Mesodermal cell (in vitro differentiated cells): ENCODE measurements at regions not wholly inside any gene's neighbourhood (a gene's known extent, or its start where the extent isn't known, plus 50 kb on each side); places are given as distances from the start of the nearest gene placed in this dataset.

Experiments
- H3K27ac ChIP-seq: 2 replicates; pipeline ENCODE4 v1.7.0; 2013; ENCODE audit warnings: mild to moderate bottlenecking, low read depth, low read length, moderate library complexity; ENCODE audit not compliant: severe bottlenecking
- H3K36me3 ChIP-seq: 2 replicates; pipeline ENCODE4 v1.7.1; 2013; ENCODE audit warnings: mild to moderate bottlenecking, low read length, moderate library complexity; ENCODE audit not compliant: control insufficient read depth, insufficient read depth
- H3K4me1 ChIP-seq: one replicate; pipeline ENCODE4 v1.7.1; 2013; ENCODE audit warnings: mild to moderate bottlenecking, low read length; ENCODE audit not compliant: insufficient read depth, control insufficient read depth, poor library complexity, severe bottlenecking
- H3K4me3 ChIP-seq: 2 replicates; pipeline ENCODE4 v1.7.0; 2013; ENCODE audit warnings: low read length, control low read depth, mild to moderate bottlenecking; ENCODE audit not compliant: insufficient read depth, poor library complexity, severe bottlenecking; ENCODE audit errors: extremely low read depth
- H3K9me3 ChIP-seq: 2 replicates; pipeline ENCODE4 v1.7.1; 2013; ENCODE audit warnings: mild to moderate bottlenecking, low read length, moderate library complexity; ENCODE audit not compliant: control insufficient read depth
- WGBS, 2 experiments: methylation state at CpG; one replicate each; pipeline ENCODE4 v1.1.5; 2013; ENCODE audit warnings: missing lambda C conversion rate in 2 of 2; ENCODE audit not compliant: insufficient coverage in 2 of 2; 5-methylcytosine and 5-hydroxymethylcytosine counted together

GRCh38 chr16:26530584-26531289 is 536.0 kb upstream of the C16orf82 start:
- Histone ChIP-seq H3K4me3 (no peak overlapping the region), H3K9me3 (no peaks in the 10 kb centered on the region), H3K27ac (no peak overlapping the region), H3K36me3 (no peaks in the 10 kb centered on the region), H3K4me1 (no peaks in the 10 kb centered on the region)
- 61% methylated on average over 2 to 4 of the region's 6 CpGs for WGBS, 2 experiments

- Histone ChIP-seq H3K27ac (no peak overlapping the region), H3K36me3 (no peaks in the 10 kb centered on the region), H3K4me3 (no peak overlapping the region), H3K9me3 (no peaks in the 10 kb centered on the region), H3K4me1 (no peaks in the 10 kb centered on the region)
- 92 to 100% methylated on average over 1 to 2 of the region's 4 CpGs for WGBS, 2 experiments
Observed at GRCh38 chr16:26531290-26531730, 535.4 kb upstream of the C16orf82 start.

- Histone ChIP-seq H3K4me1 (no peaks in the 10 kb centered on the region), H3K9me3 (no peaks in the 10 kb centered on the region), H3K27ac (no peak overlapping the region), H3K36me3 (no peaks in the 10 kb centered on the region), H3K4me3 (no peak overlapping the region)
- no CpG with 5 or more reads among the region's 1 CpG for WGBS, 2 experiments
Observed at GRCh38 chr16:26532456-26532855, 534.3 kb upstream of the C16orf82 start.

GRCh38 chr16:26542198-26542597 is 524.5 kb upstream of the C16orf82 start:
- H3K9me3 ChIP-seq, result no peaks in the 10 kb centered on the region
- H3K4me1 ChIP-seq, result no peaks in the 10 kb centered on the region
- no peaks in the 10 kb centered on the region for H3K36me3 ChIP-seq
- no peak overlapping the region for H3K27ac ChIP-seq
- 76 to 89% methylated on average over 3 to 5 of the region's 5 CpGs for WGBS, 2 experiments
- H3K4me3 ChIP-seq, result no peak overlapping the region

- Histone ChIP-seq H3K4me1 (no peaks in the 10 kb centered on the region), H3K4me3 (no peak overlapping the region), H3K36me3 (no peaks in the 10 kb centered on the region), H3K27ac (no peak overlapping the region), H3K9me3 (no peaks in the 10 kb centered on the region)
- WGBS, 2 experiments, result 75 to 100% methylated on average over 1 to 2 of the region's 2 CpGs
Observed at GRCh38 chr16:26546573-26546972, 520.2 kb upstream of the C16orf82 start.

GRCh38 chr16:26547681-26548080 is 519.0 kb upstream of the C16orf82 start:
- H3K27ac ChIP-seq, result no peak overlapping the region
- H3K9me3 ChIP-seq, result no peaks in the 10 kb centered on the region
- no peaks in the 10 kb centered on the region for H3K36me3 ChIP-seq
- no peaks in the 10 kb centered on the region for H3K4me1 ChIP-seq
- no peak overlapping the region for H3K4me3 ChIP-seq
- WGBS, 2 experiments, result 81% methylated on average over 2 of the region's 2 CpGs; no CpG with 5 or more reads in 1 of the 2 experiments

GRCh38 chr16:26550111-26550610 is 516.6 kb upstream of the C16orf82 start:
- WGBS, 2 experiments, result no CpG with 5 or more reads among the region's 3 CpGs
- no peak overlapping the region for H3K4me3 ChIP-seq
- no peak overlapping the region for H3K27ac ChIP-seq
- H3K4me1 ChIP-seq, result no peaks in the 10 kb centered on the region
- no peaks in the 10 kb centered on the region for H3K9me3 ChIP-seq
- no peaks in the 10 kb centered on the region for H3K36me3 ChIP-seq

GRCh38 chr16:26554030-26554429 is 512.7 kb upstream of the C16orf82 start:
- Histone ChIP-seq H3K4me1 (no peaks in the 10 kb centered on the region), H3K9me3 (no peaks in the 10 kb centered on the region), H3K4me3 (no peak overlapping the region), H3K27ac (no peak overlapping the region), H3K36me3 (no peaks in the 10 kb centered on the region)
- WGBS, 2 experiments, result 100% methylated on average over 1 of the region's 3 CpGs; no CpG with 5 or more reads in 1 of the 2 experiments

GRCh38 chr16:26561303-26561702 is 505.4 kb upstream of the C16orf82 start:
- H3K4me1 ChIP-seq, result no peaks in the 10 kb centered on the region
- H3K36me3 ChIP-seq, result no peaks in the 10 kb centered on the region
- no peaks in the 10 kb centered on the region for H3K9me3 ChIP-seq
- H3K4me3 ChIP-seq, result no peak overlapping the region
- WGBS, 2 experiments, result 87 to 88% methylated on average over 5 of the region's 6 CpGs
- H3K27ac ChIP-seq, result no peak overlapping the region

- Histone ChIP-seq H3K36me3 (no peaks in the 10 kb centered on the region), H3K4me1 (no peaks in the 10 kb centered on the region), H3K9me3 (no peaks in the 10 kb centered on the region), H3K4me3 (no peak overlapping the region), H3K27ac (no peak overlapping the region)
- 88 to 100% methylated on average over 1 to 2 of the region's 2 CpGs for WGBS, 2 experiments
Observed at GRCh38 chr16:26563018-26563417, 503.7 kb upstream of the C16orf82 start.

- Histone ChIP-seq H3K9me3 (no peaks in the 10 kb centered on the region), H3K27ac (no peak overlapping the region), H3K4me1 (no peaks in the 10 kb centered on the region), H3K36me3 (no peaks in the 10 kb centered on the region), H3K4me3 (no peak overlapping the region)
- WGBS, 2 experiments, result 78 to 84% methylated on average over 7 to 8 of the region's 9 CpGs
Observed at GRCh38 chr16:26567356-26567755, 499.4 kb upstream of the C16orf82 start.
